Subcutaneous abdominal adipose tissue (tissue), 5 donors: ENCODE measurements at regions not wholly inside any gene's neighbourhood (a gene's known extent, or its start where the extent isn't known, plus 50 kb on each side); places are given as distances from the start of the nearest gene placed in this dataset.
"Not testable (repeated sequence)": the region's sequence is repeated elsewhere in the genome, so short reads cannot be mapped to it uniquely, and the experiment has no call there.

Source experiments
- H3K27ac ChIP-seq: one replicate; pipeline ENCODE4 v1.7.0; 2013; ENCODE audit warnings: low read depth, mild to moderate bottlenecking, inconsistent platforms, low read length, moderate library complexity
- H3K27me3 ChIP-seq, 5 donors: one replicate each; pipeline ENCODE4 v1.7.0; 2013; ENCODE audit warnings: low read length in 5 of 5, inconsistent platforms in 1 of 5; ENCODE audit not compliant: control insufficient read depth in 5 of 5, insufficient read depth in 4 of 5
- H3K36me3 ChIP-seq, 5 donors: one replicate each; pipeline ENCODE4 v1.7.0; 2013; ENCODE audit warnings: low read length in 5 of 5; ENCODE audit not compliant: control insufficient read depth in 5 of 5, insufficient read depth in 5 of 5
- H3K4me1 ChIP-seq, 5 donors: one replicate each; pipeline ENCODE4 v1.7.0; 2013; ENCODE audit warnings: low read length in 5 of 5, mild to moderate bottlenecking in 3 of 5, moderate library complexity in 1 of 5; ENCODE audit not compliant: control insufficient read depth in 5 of 5, insufficient read depth in 5 of 5
- H3K4me3 ChIP-seq, 5 donors: one replicate each; pipeline ENCODE4 v1.7.0; 2013; ENCODE audit warnings: low read length in 5 of 5, low read depth in 1 of 5
- H3K9ac ChIP-seq, 5 donors: one replicate each; pipeline ENCODE4 v1.7.0; 2013; ENCODE audit warnings: low read length in 5 of 5, mild to moderate bottlenecking in 4 of 5, moderate library complexity in 3 of 5
- H3K9me3 ChIP-seq, 5 donors: one replicate each; pipeline ENCODE4 v1.7.0; 2013; ENCODE audit warnings: low read length in 5 of 5; ENCODE audit not compliant: control insufficient read depth in 5 of 5
- donor health status: healthy.
- donor health status: healthy.
- donor health status: healthy.
- donor health status: healthy.
- donor health status: healthy.

DNA sequence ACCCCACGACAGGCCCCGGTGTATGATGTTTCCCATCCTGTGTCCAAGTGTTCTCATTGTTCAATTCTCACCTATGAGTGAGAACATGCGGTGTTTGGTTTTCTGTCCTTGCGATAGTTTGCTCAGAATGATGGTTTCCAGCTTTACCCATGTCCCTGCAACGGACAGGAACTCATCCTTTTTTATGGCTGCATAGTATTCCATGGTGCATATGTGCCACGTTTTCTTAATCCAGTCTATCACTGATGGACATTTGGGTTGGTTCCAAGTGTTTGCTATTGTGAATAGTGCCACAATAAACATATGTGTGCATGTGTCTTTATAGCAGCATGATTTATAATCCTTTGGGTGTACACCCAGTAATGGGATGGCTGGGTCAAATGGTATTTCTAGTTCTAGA lies 1218.4 kb upstream of the TMEM132C start:
- H3K27me3 ChIP-seq, H3K9me3 ChIP-seq, H3K4me1 ChIP-seq, H3K36me3 ChIP-seq, H3K27ac ChIP-seq, H3K9ac ChIP-seq, H3K4me3 ChIP-seq: not testable (repeated sequence)

DNA sequence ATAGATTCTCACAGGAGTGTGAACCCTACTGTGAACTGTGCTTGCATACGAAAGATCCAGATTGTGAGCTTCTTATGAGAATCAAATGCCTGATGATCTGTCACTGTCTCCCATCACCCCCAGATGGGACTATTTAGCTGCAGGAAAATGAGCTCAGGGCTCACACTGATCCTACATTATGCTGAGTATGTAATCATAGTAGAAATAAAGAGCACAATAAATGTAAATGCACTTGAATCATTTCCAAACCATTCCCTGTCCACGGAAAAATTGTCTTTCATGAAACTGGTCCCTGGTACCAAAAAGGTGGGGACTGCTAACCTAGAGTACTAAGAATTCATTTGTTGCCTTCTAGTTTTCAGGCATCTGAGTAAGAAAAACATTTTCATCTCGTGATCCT lies 1215.8 kb upstream of the TMEM132C start:
- Histone ChIP-seq H3K4me1 (no peaks in the 10 kb centered on the region), H3K4me3 (no peak overlapping the region), H3K36me3 (no peaks in the 10 kb centered on the region), H3K27ac (no peak overlapping the region), H3K9ac (no peak overlapping the region), H3K27me3 (no peaks in the 10 kb centered on the region), H3K9me3 (peaks cover 0 to 3% (median 0%) of the 10 kb centered on the region in 5 donors)

DNA sequence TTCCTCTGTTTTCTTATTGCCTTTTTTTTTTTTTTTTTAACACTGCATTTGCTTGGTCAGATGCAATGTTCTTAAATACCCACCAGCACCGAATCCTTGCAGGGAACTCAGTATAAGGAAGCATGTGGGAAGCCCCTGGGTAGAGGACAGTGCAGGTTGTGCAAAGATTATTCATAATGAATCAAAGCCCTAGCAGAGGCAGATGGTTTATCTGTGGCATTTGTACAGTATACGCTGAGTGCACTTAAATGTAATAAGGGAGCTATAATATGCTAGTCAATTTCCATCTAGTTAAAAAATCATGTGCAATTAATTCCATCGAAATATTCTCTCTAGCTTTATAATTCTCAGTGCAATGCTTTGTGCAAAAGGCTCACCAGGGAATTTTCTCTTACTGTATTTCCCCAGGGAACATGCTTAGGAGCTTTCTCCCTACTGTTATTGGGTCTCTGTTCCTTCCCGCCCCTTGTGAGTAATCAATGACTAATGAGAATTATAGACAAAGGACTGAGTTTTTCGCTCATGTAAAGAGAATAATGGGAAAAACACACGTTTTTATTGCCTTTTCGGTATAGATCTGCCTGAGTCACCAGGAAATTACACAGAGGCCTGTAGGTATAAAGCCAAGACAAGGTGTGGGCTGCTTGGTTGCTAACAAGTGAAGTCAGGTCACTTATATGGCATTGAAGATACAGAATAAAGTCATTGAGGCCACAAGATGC lies 1214.3 kb upstream of the TMEM132C start:
- H3K27me3 ChIP-seq = no peaks in the 10 kb centered on the region
- no peak overlapping the region for H3K4me3 ChIP-seq
- H3K27ac ChIP-seq = no peak overlapping the region
- H3K4me1 ChIP-seq = no peaks in the 10 kb centered on the region
- H3K9ac ChIP-seq = no peak overlapping the region
- H3K9me3 ChIP-seq = peaks cover 0 to 3% (median 0%) of the 10 kb centered on the region in 5 donors
- H3K36me3 ChIP-seq = no peaks in the 10 kb centered on the region

DNA sequence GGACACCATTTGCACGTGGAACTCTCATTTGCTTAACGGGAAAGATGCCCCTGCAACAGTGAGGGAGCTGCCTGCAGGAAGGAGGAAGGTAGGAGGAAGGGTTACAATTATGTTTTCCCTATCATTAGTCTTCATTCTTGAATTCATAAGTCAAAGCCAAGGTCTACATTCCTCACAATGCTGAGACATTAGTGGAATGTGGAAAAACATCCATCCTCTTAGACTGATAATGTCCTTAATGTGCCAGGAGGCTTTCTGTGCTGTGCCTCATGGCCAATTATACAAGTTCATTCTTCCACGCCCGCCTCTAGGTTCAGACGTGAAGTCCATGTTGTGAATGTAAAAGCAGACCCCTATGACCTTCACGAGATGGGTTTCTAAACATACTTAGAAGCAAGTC lies 1212.4 kb upstream of the TMEM132C start:
- Histone ChIP-seq H3K27ac (no peak overlapping the region), H3K9ac (no peak overlapping the region), H3K36me3 (no peaks in the 10 kb centered on the region), H3K9me3 (peaks cover 0 to 3% (median 0%) of the 10 kb centered on the region in 5 donors), H3K27me3 (no peaks in the 10 kb centered on the region), H3K4me1 (no peaks in the 10 kb centered on the region), H3K4me3 (no peak overlapping the region)

DNA sequence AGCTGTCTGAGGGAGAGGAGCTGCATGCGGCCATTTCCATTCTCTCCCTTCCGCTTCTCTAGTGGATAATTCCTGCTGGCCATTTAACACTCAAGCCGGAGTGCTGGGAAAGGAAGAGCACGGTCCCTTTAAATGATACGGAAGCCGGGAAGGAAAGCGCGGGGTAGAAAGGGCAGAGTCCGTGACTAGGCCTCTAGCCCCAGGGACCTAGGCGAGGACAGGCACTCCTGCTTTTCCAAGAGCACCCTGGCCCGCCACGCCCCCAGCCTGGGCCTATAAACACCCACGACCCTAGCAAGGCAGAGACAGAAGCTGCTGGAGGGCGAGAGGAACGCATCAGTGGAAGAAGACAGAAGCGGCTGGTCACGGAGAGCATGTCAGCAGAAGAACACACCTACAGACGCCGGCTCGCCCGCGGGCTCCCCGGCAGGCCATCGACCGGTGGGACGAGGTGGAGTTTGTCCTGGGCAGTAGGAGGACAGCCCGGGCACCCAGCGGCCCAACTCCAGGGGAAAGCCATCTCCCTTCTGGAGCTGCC lies 1206.6 kb upstream of the TMEM132C start:
- Histone ChIP-seq H3K9me3 (peaks cover 0 to 3% (median 0%) of the 10 kb centered on the region in 5 donors), H3K27ac (no peak overlapping the region), H3K4me1 (no peaks in the 10 kb centered on the region), H3K9ac (no peak overlapping the region), H3K36me3 (no peaks in the 10 kb centered on the region), H3K27me3 (peaks cover 0 to 3% (median 0%) of the 10 kb centered on the region in 5 donors), H3K4me3 (no peak overlapping the region)

DNA sequence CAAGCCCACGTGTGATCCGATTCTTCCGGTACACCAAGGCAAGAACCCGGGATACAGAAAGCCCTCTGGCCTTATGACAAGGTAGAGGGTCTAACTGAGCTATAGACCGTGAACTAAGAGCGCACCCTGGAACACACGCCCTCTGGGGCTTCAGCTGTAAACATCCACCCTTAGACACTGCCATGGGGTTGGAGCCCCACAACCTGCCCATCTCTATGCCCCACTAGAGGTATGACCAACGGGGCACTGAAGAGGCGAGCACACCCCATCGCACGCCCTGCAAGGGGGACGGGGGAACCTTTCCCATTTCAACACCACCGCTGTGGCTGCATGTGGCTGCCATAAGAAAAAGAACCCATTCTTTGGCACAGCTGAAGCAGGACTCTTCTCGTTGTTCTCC lies 1206.0 kb upstream of the TMEM132C start:
- peaks cover 0 to 3% (median 0%) of the 10 kb centered on the region in 5 donors for H3K9me3 ChIP-seq
- peaks cover 0 to 3% (median 0%) of the 10 kb centered on the region in 5 donors for H3K27me3 ChIP-seq
- H3K27ac ChIP-seq = no peak overlapping the region
- no peak overlapping the region for H3K9ac ChIP-seq
- H3K4me3 ChIP-seq = no peak overlapping the region
- no peaks in the 10 kb centered on the region for H3K4me1 ChIP-seq
- no peaks in the 10 kb centered on the region for H3K36me3 ChIP-seq

DNA sequence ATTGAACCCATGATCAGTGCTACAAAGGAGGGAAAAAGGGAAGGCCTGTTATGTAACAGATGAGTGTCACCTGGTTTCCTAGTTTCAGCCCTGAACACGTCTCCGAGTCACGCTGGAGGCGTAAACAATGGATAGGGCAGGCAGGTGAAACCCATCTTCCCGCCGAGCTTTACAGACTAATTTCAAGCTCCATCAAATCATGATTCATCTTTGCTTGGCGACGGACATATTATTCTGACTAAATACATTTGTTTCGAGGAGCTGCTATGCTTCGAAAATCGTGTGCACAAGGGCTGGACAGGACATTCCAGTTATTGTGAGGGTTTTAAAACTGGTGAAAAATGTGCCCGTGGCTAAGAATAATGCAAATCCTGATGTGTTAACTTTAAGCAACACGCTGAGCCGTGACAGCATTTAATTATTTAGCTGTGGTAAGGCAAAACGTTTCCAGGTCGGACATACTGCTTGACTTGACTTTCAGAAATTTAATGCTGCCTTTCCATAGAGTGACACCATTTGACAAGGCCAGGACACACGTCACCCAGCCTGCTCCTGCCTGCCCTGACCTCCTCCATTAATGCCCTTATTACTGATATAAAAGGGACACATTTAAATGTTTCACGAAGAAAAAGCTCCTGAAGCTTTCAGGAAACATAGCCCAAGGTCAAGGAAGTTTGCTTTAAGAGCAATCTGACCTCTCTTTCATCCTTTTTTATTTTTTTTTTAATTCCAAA lies 1203.5 kb upstream of the TMEM132C start:
- Histone ChIP-seq H3K27ac (no peak overlapping the region), H3K9ac (no peak overlapping the region), H3K36me3 (no peaks in the 10 kb centered on the region), H3K27me3 (peaks cover 0 to 3% (median 0%) of the 10 kb centered on the region in 5 donors), H3K4me3 (no peak overlapping the region), H3K9me3 (no peaks in the 10 kb centered on the region), H3K4me1 (no peaks in the 10 kb centered on the region)

DNA sequence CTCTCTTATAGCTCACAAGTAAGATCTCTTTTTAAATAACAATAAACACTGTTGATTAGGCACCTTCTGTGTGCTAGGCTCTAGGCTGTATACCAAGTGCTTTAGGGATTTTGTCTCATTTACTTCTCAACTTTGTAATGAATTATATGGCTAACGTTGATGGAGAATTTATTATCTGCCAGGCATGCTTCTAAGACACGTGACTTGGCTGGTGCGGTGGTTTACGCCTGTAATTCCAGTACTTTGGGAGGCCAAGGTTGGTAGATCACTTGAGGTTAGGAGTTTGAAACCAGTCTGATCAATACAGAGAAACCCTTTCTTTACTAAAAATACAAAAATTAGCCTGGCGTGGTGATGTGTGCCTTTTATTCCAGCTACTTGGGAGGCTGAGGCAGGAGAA lies 1202.8 kb upstream of the TMEM132C start:
- H3K9ac ChIP-seq = no peak overlapping the region
- no peaks in the 10 kb centered on the region for H3K36me3 ChIP-seq
- no peak overlapping the region for H3K27ac ChIP-seq
- no peak overlapping the region for H3K4me3 ChIP-seq
- peaks cover 0 to 3% (median 0%) of the 10 kb centered on the region in 5 donors for H3K27me3 ChIP-seq
- no peaks in the 10 kb centered on the region for H3K4me1 ChIP-seq
- H3K9me3 ChIP-seq = no peaks in the 10 kb centered on the region

DNA sequence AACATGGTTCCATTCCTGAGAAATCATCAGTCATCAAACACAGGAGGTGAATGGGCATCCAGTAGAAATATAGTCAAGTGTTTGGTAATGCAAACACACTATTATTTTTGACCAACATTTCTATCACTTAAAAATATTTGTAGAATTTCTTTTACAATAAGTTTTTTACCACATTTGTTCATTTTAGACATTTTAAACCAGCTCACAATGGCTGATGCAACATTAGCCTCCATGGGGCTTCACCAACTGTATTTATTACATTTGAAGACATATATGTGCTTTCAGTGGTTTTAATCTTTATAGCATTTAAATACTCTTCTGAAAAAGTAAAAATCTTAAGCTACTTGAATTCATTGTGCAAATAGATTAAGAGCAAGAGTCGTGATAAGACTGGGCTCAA lies 1201.4 kb upstream of the TMEM132C start:
- Histone ChIP-seq H3K9me3 (no peaks in the 10 kb centered on the region), H3K4me1 (no peaks in the 10 kb centered on the region), H3K27me3 (no peaks in the 10 kb centered on the region), H3K4me3 (no peak overlapping the region), H3K36me3 (no peaks in the 10 kb centered on the region), H3K9ac (no peak overlapping the region), H3K27ac (no peak overlapping the region)

DNA sequence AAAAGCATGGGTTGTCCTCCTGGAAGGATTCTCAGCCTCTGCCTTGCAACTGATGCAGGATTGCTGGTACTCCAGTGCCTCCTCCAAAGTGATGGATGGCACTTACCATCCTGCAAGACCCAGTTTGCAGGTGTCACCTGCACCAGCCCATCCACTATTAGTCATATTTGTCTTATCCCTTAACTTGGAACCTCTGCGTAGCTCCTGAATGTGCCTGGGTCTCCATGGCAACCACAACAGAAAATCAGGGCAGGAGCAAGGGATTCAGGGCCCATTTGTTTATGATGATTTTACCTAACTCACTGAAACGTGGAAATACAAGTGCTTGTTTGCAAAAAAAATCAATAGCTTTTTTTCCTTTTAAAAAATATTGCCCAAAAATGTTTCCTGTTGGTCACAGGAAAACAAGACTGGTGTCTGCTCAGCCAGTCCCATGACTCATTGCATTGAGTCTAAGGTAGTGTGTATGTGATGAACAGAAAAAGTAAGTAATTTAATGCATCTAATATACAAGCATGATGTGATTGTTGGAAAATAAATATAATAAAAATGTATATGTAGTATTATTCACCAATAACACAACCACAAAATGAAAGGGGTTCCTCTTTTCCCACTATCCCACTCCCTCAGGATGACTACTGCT lies 1196.3 kb upstream of the TMEM132C start:
- no peak overlapping the region for H3K27ac ChIP-seq
- H3K4me3 ChIP-seq = no peak overlapping the region
- no peaks in the 10 kb centered on the region for H3K27me3 ChIP-seq
- H3K9ac ChIP-seq = no peak overlapping the region
- H3K36me3 ChIP-seq = no peaks in the 10 kb centered on the region
- H3K9me3 ChIP-seq = no peaks in the 10 kb centered on the region
- H3K4me1 ChIP-seq = peaks cover 0 to 12% (median 2%) of the 10 kb centered on the region in 5 donors
